ENCODE measurements at regions not wholly inside any gene's neighbourhood (a gene's known extent, or its start where the extent isn't known, plus 50 kb on each side); places are given as distances from the start of the nearest gene placed in this dataset.

DNA sequence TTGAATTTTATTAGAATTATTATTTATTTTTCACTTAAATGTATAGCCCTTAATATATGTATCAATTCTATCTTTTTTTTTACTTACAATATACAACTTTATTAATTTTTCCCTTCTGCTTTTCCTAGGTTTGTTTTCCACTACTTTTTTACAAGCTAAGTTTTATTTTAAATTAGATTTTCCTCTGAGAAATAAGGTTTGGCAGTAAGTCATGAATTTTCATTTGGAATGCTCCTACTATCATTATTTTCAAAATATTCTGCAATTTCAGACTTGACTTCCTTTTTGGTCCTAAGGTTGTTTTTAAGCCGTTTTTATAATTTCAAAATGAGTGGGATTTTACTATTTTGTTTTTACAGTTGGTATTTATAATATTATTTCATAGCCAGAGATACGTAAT is 222.8 kb upstream of the PIEZO2 start:
- TF ChIP-seq POLR2A (IDR thresholded peaks at IDR 0.05) (no peak), POLR2AphosphoS5 (IDR thresholded peaks at IDR 0.05) (no peak)
- TF ChIP-seq, protein P1, sequence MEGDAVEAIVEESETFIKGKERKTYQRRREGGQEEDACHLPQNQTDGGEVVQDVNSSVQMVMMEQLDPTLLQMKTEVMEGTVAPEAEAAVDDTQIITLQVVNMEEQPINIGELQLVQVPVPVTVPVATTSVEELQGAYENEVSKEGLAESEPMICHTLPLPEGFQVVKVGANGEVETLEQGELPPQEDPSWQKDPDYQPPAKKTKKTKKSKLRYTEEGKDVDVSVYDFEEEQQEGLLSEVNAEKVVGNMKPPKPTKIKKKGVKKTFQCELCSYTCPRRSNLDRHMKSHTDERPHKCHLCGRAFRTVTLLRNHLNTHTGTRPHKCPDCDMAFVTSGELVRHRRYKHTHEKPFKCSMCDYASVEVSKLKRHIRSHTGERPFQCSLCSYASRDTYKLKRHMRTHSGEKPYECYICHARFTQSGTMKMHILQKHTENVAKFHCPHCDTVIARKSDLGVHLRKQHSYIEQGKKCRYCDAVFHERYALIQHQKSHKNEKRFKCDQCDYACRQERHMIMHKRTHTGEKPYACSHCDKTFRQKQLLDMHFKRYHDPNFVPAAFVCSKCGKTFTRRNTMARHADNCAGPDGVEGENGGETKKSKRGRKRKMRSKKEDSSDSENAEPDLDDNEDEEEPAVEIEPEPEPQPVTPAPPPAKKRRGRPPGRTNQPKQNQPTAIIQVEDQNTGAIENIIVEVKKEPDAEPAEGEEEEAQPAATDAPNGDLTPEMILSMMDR (IDR thresholded peaks at IDR 0.05): no peak
